Gastrocnemius medialis (tissue), 4 donors: ENCODE measurements at regions not wholly inside any gene's neighbourhood (a gene's known extent, or its start where the extent isn't known, plus 50 kb on each side); places are given as distances from the start of the nearest gene placed in this dataset.
"Not testable (repeated sequence)": the region's sequence is repeated elsewhere in the genome, so short reads cannot be mapped to it uniquely, and the experiment has no call there.

Experiments
- ATAC-seq, 2 donors: fragments of 150-250 bp; one replicate each; pipeline ENCODE4 v1.9.1; 2016
- DNase-seq, 2 donors: peaks; one replicate each; pipeline ENCODE4 v3.0.0-alpha.2; 2019
- H3K27ac ChIP-seq, 4 donors: fragments of 200-600 bp; sonication (generic); 1 replicate in 1 of 4; 2 replicates in 3 of 4; pipeline ENCODE4 v1.5.1; 2016 to 2018; ENCODE audit warnings: mild to moderate bottlenecking in 2 of 4, moderate library complexity in 1 of 4
- H3K27me3 ChIP-seq, 3 donors: fragments of 200-600 bp; sonication (generic) in 2 of 3; 1 replicate in 1 of 3; 2 replicates in 2 of 3; pipeline versions ENCODE4 v1.5.1 to v1.6.0; 2016 to 2019; ENCODE audit warnings: mild to moderate bottlenecking in 1 of 3, moderate library complexity in 1 of 3
- H3K36me3 ChIP-seq, 2 donors: fragments of 200-600 bp; sonication (generic) in 1 of 2; one replicate each; pipeline ENCODE4 v1.5.1; 2017 to 2018
- H3K4me1 ChIP-seq, 2 donors: fragments of 200-600 bp; sonication (generic) in 1 of 2; one replicate each; pipeline ENCODE4 v1.5.1; 2016 to 2017; ENCODE audit warnings: mild to moderate bottlenecking in 2 of 2
- H3K4me3 ChIP-seq, 4 donors: fragments of 200-600 bp; sonication (generic) in 3 of 4; 1 replicate in 1 of 4; 2 replicates in 3 of 4; pipeline ENCODE4 v1.5.1; 2016 to 2019; ENCODE audit warnings: mild to moderate bottlenecking in 2 of 4
- H3K9me3 ChIP-seq, 3 donors: fragments of 200-600 bp; sonication (generic) in 2 of 3; 1 replicate in 1 of 3; 2 replicates in 2 of 3; pipeline ENCODE4 v1.5.1; 2016 to 2019
- POLR2A ChIP-seq, 2 donors: fragments of 450-650 bp; IDR thresholded peaks; one replicate each; pipeline ENCODE4 v1.6.1; 2017; ENCODE audit warnings: antibody characterized with exemption in 2 of 2, mild to moderate bottlenecking in 2 of 2, moderate library complexity in 2 of 2
- in situ Hi-C, 4 donors: fragments of 200-750 bp; cut with MboI; loops; one replicate each; pipeline versions ENCODE4 v1.15.0 to v1.8.0; 2017; ENCODE audit warnings: low sequenced_read_pairs in 4 of 4
- intact Hi-C: fragments of 100-400 bp; cut with DNase I; formaldehyde crosslinking; loops from one replicate; pipeline ENCODE4 v1.15.1; 2023; ENCODE audit warnings: low total_unique reads
- TF ChIP-seq, protein P1 (sequence below), 5 experiments: fragments of 450-650 bp in 3 of 5; fragments of 200-600 bp in 2 of 5; sonication (generic) in 2 of 5; IDR thresholded peaks in 4 of 5; conservative IDR thresholded peaks in 1 of 5; 1 replicate in 4 of 5; 2 replicates in 1 of 5; pipeline ENCODE4 v1.5.1; 2016 to 2019; ENCODE audit warnings: antibody characterized with exemption in 5 of 5, mild to moderate bottlenecking in 3 of 5, moderate library complexity in 3 of 5

DNA sequence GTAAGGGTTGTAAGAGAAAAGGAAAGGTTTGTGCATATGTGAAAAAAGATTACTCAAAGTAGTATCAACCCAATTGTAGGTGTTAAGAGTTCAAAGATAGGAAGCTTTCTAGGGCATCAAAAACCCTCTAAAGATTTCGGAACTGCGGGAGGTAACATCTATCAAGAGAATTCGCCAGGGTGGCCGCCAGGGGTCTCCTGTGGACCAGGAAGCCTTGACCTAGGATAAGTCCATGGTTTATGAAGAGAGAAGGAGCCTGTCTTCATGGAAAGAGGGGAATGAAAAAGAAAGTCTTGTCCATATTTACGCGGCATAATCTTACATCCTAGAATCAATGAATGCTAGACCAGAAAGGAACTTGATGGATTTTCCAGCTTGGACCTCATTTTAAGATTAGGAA, 140.7 kb upstream of the CALCR start:
- no peak for ATAC-seq
- H3K9me3 ChIP-seq = no peaks in the 10 kb centered on the region
- intact Hi-C loops (no loop called here), in situ Hi-C loops (no loop called here)
- no peaks in the 10 kb centered on the region for H3K36me3 ChIP-seq
- no peak overlapping the region for H3K4me3 ChIP-seq
- peak in 1 of 2 donors; percentile 11 for DNase-seq
- no peak overlapping the region for H3K27ac ChIP-seq
- no peak for TF ChIP-seq POLR2A (IDR thresholded peaks at IDR 0.05)
- TF ChIP-seq, protein P1, sequence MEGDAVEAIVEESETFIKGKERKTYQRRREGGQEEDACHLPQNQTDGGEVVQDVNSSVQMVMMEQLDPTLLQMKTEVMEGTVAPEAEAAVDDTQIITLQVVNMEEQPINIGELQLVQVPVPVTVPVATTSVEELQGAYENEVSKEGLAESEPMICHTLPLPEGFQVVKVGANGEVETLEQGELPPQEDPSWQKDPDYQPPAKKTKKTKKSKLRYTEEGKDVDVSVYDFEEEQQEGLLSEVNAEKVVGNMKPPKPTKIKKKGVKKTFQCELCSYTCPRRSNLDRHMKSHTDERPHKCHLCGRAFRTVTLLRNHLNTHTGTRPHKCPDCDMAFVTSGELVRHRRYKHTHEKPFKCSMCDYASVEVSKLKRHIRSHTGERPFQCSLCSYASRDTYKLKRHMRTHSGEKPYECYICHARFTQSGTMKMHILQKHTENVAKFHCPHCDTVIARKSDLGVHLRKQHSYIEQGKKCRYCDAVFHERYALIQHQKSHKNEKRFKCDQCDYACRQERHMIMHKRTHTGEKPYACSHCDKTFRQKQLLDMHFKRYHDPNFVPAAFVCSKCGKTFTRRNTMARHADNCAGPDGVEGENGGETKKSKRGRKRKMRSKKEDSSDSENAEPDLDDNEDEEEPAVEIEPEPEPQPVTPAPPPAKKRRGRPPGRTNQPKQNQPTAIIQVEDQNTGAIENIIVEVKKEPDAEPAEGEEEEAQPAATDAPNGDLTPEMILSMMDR (IDR thresholded peaks at IDR 0.05 in 4 of 5, conservative IDR thresholded peaks at IDR 0.05 in 1 of 5) = no peak
- H3K4me1 ChIP-seq = no peaks in the 10 kb centered on the region
- no peaks in the 10 kb centered on the region for H3K27me3 ChIP-seq

DNA sequence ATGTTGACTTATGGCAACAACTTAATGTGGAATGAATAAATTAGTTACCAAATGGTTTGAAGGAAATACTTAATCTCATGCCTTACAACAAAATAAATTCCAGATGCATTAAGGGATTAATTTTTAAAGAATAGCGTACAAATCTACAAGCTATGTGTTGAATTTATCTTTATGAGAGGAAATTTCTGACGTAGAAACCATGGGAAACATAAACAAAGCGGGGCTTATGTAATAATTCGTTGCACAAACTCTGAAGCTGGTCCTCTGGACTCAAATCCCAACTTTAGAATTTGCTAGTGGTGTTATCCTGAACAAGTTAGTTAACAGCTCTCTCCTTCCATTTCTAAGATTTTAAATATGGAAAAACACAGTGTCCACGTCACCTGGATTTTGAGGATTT, 137.4 kb upstream of the CALCR start:
- ATAC-seq = no peak
- Histone ChIP-seq H3K27ac (no peak overlapping the region), H3K9me3 (no peaks in the 10 kb centered on the region), H3K27me3 (no peaks in the 10 kb centered on the region), H3K4me1 (no peaks in the 10 kb centered on the region), H3K4me3 (no peak overlapping the region), H3K36me3 (no peaks in the 10 kb centered on the region)
- in situ Hi-C loops (no loop called here), intact Hi-C loops (no loop called here)
- no peak for TF ChIP-seq POLR2A (IDR thresholded peaks at IDR 0.05)
- TF ChIP-seq, protein P1 (IDR thresholded peaks at IDR 0.05 in 4 of 5, conservative IDR thresholded peaks at IDR 0.05 in 1 of 5) = no peak
- no peak for DNase-seq

DNA sequence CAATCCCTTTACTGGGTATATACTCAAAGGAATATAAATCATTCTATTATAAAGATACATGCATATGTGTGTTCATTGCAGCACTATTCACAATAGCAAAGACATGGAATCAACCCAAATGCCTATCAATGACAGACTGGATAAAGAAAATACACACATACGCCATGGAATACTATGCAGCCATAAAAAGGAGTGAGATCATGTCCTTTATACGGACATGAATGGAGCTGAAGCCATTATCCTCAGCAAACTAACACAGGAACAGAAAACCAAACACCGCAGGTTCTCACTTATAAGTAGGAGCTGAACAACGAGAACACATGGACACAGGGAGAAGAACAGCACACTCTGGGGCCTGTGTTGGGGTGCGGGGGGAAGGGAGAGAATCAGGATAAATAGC, 133.7 kb upstream of the CALCR start:
- in situ Hi-C loops, DNase-seq, H3K4me1 ChIP-seq, H3K36me3 ChIP-seq, H3K27me3 ChIP-seq, H3K4me3 ChIP-seq, ATAC-seq, intact Hi-C loops, H3K27ac ChIP-seq, H3K9me3 ChIP-seq: not testable (repeated sequence)

DNA sequence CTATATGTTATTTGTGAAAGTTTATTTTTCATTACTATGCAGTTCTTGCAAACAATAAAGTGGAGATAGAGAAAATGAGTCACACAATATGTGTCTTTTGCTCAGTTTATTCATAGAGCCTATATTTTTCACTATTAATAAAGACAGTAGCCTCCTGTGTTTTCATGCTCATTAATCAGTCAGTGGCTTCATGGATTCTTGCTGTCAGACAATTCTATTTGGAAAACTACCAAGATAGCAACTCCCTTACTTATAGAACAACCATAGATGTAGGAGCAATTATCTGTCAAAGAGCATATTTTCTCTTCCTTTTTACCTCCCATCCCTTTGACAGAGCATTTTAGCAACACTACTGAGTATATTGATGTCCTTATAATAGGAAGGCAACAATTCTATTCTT, 132.7 kb upstream of the CALCR start:
- intact Hi-C loops = no loop called here
- Histone ChIP-seq H3K36me3 (no peaks in the 10 kb centered on the region), H3K4me1 (no peaks in the 10 kb centered on the region), H3K27me3 (no peaks in the 10 kb centered on the region), H3K9me3 (no peaks in the 10 kb centered on the region), H3K27ac (no peak overlapping the region), H3K4me3 (no peak overlapping the region)
- no peak for TF ChIP-seq POLR2A (IDR thresholded peaks at IDR 0.05)
- TF ChIP-seq, protein P1 (IDR thresholded peaks at IDR 0.05 in 4 of 5, conservative IDR thresholded peaks at IDR 0.05 in 1 of 5) = no peak
- no peak for DNase-seq
- in situ Hi-C loops = no loop called here
- no peak for ATAC-seq

DNA sequence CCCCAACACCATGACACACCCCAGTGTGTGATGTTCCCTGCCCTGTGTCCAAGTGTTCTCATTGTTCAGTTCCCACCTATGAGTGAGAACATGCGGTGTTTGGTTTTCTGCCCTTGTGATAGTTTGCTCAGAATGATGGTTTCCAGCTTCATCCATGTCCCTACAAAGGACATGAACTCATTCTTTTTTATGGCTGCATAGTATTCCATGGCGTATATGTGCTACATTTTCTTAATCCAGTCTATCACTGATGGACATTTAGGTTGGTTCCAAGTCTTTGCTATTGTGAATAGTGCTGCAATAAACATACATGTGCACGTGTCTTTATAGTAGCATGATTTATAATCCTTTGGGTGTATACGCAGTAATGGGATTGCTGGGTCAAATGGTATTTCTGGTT, 131.6 kb upstream of the CALCR start:
- ATAC-seq, H3K4me3 ChIP-seq, H3K9me3 ChIP-seq, intact Hi-C loops, in situ Hi-C loops, H3K4me1 ChIP-seq, H3K27ac ChIP-seq, DNase-seq, H3K36me3 ChIP-seq, H3K27me3 ChIP-seq: not testable (repeated sequence)

DNA sequence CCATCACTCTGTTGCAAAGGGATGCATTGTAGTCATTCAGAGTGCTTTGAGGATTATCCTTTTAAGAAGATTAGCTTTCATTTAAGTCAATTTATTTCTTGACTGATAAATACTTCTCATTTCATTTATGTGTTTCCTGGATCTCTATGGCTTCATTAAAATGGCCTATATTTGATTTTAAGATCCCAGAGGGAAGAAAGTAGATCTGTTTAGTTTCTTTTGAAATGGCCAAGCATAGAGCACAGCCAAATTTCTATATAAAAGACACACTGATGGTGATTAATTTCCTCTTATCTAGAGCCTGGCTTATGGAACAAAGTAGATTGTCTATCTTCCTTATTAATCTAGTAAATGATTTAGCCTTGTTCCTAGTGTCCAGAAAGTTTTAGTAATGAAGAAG, 129.7 kb upstream of the CALCR start:
- Histone ChIP-seq H3K27ac (no peak overlapping the region), H3K27me3 (no peaks in the 10 kb centered on the region), H3K4me3 (no peak overlapping the region), H3K9me3 (no peaks in the 10 kb centered on the region), H3K4me1 (no peaks in the 10 kb centered on the region), H3K36me3 (no peaks in the 10 kb centered on the region)
- DNase-seq (no peak), ATAC-seq (no peak)
- no peak for TF ChIP-seq POLR2A (IDR thresholded peaks at IDR 0.05)
- TF ChIP-seq, protein P1 (IDR thresholded peaks at IDR 0.05 in 4 of 5, conservative IDR thresholded peaks at IDR 0.05 in 1 of 5) = no peak
- intact Hi-C loops = no loop called here
- in situ Hi-C loops = no loop called here
